Heart left ventricle (tissue), 16 donors: ENCODE measurements at regions not wholly inside any gene's neighbourhood (a gene's known extent, or its start where the extent isn't known, plus 50 kb on each side); places are given as distances from the start of the nearest gene placed in this dataset.
A peak's percentile ranks its signal among the peaks of the same experiment; 100 is the strongest.
"Not testable (repeated sequence)": the region's sequence is repeated elsewhere in the genome, so short reads cannot be mapped to it uniquely, and the experiment has no call there.

ENCODE experiments used
- ATAC-seq, 4 donors: fragments of 200-7000 bp; cut with Tn5 transposase; one replicate each; pipeline ENCODE4 v1.9.1; 2020 to 2022; ENCODE audit warnings: moderate library complexity in 4 of 4, mild to moderate bottlenecking in 3 of 4, moderate number of reproducible peaks in 1 of 4
- DNase-seq, 5 donors: peaks; one replicate each; pipeline ENCODE4 v3.0.0-alpha.2; 2020
- H3K27ac ChIP-seq, 12 donors: fragments of 200-600 bp; sonication (generic) in 4 of 12; one replicate each; pipeline versions ENCODE4 v1.5.0 to v1.8.0; 2016 to 2022; ENCODE audit warnings: mild to moderate bottlenecking in 2 of 12
- H3K27me3 ChIP-seq, 9 donors: fragments of 200-600 bp; sonication (generic) in 2 of 9; one replicate each; pipeline versions ENCODE4 v1.5.1 to v1.8.0; 2016 to 2022; ENCODE audit warnings: mild to moderate bottlenecking in 3 of 9
- H3K36me3 ChIP-seq, 9 donors: fragments of 200-600 bp; sonication (generic) in 2 of 9; one replicate each; pipeline versions ENCODE4 v1.5.0 to v1.8.0; 2018 to 2022; ENCODE audit warnings: mild to moderate bottlenecking in 2 of 9
- H3K4me1 ChIP-seq, 12 donors: fragments of 200-600 bp; sonication (generic) in 4 of 12; one replicate each; pipeline versions ENCODE4 v1.5.0 to v1.8.0; 2016 to 2022; ENCODE audit warnings: mild to moderate bottlenecking in 3 of 12
- H3K4me3 ChIP-seq, 12 donors: fragments of 200-600 bp; sonication (generic) in 4 of 12; one replicate each; pipeline versions ENCODE4 v1.5.0 to v1.8.0; 2017 to 2022; ENCODE audit warnings: mild to moderate bottlenecking in 9 of 12, moderate library complexity in 4 of 12
- H3K9me3 ChIP-seq, 12 donors: fragments of 200-600 bp; sonication (generic) in 4 of 12; one replicate each; pipeline versions ENCODE4 v1.5.0 to v1.8.0; 2016 to 2022; ENCODE audit warnings: mild to moderate bottlenecking in 1 of 12
- WGBS, 4 donors: extraction: QIAGEN DNeasy Blood & Tissue Kit in 2 of 4; methylation state at CpG; one replicate each; pipeline versions ENCODE4 v1.1.5 to v1.1.7; 2013 to 2018; 5-methylcytosine and 5-hydroxymethylcytosine counted together
- intact Hi-C, 10 donors: fragments of 100-400 bp; cut with DNase I; formaldehyde crosslinking; loops; one replicate each; pipeline versions ENCODE4 v1.11.1 to v1.14.2; 2022
- donor health status: ischemic (EF 13 %, LVEDD 7.1; RV severe dilation, severe dysfunction).
- donor health status: healthy with polysubstance abuse.
- donor health status: DM: no; HTN: yes; CAD: no.
- donor health status: DM: no; HTN: no; CAD: no.
- donor health status: ischemic (EF 25% LVEDD 6.9; RV normal size, moderate dysfunction).
- donor health status: ischemic (EF 25% LVEDD 5.7; RV mildly dilated, moderate dysfunction).
- donor health status: healthy.
- donor health status: DM: yes; HTN: yes; CAD: no.
- donor health status: ischemic (EF 35%, LVEDD 5.7; RV mildly dilated, moderate dysfunction).
- donor health status: nonischemic (EF 11% LVEDD 7.7; RV severe dilation, severe dysfunction).
- donor health status: DM: yes; HTN: yes; CAD: no.
- donor health status: PGD.
- donor health status: ischemic (EF 29% LVEDD 5.4; RV normal size, mild dysfunction).
- donor health status: nonischemic (EF 23%, LVEDD 6.1; RV moderate dilation, normal function).

GRCh38 chr1:149249850-149250467 is 146.6 kb upstream of the NBPF9 start:
- H3K4me3 ChIP-seq, intact Hi-C loops, H3K9me3 ChIP-seq, DNase-seq, H3K36me3 ChIP-seq, H3K27ac ChIP-seq, H3K27me3 ChIP-seq, H3K4me1 ChIP-seq: not testable (repeated sequence)
- WGBS, 4 donors, result 42 to 61% methylated on average over 1 of the region's 3 CpGs; no CpG with 5 or more reads in 2 of the 4 donors
- ATAC-seq, result peak in 3 of 4 donors; percentile 28 to 49 (median 47)

- DNase-seq, H3K36me3 ChIP-seq, H3K27ac ChIP-seq, H3K4me3 ChIP-seq, H3K27me3 ChIP-seq, H3K4me1 ChIP-seq, H3K9me3 ChIP-seq, intact Hi-C loops: not testable (repeated sequence)
- ATAC-seq, result peak; percentile 77 to 96 (median 94)
- 40 to 60% methylated on average over 1 of the region's 5 CpGs; no CpG with 5 or more reads in 2 of the 4 donors for WGBS, 4 donors
Measured at GRCh38 chr1:149254894-149255847, 151.8 kb upstream of the NBPF9 start.

GRCh38 chr1:149260284-149260683 is 156.9 kb upstream of the NBPF9 start:
- H3K36me3 ChIP-seq, H3K4me1 ChIP-seq, H3K27me3 ChIP-seq, H3K9me3 ChIP-seq, H3K4me3 ChIP-seq, DNase-seq, H3K27ac ChIP-seq, intact Hi-C loops: not testable (repeated sequence)
- peak in 3 of 4 donors; percentile 54 to 72 (median 72) for ATAC-seq
- 25% methylated on average over 1 of the region's 1 CpG; no CpG with 5 or more reads in 3 of the 4 donors for WGBS, 4 donors

- H3K27ac ChIP-seq, DNase-seq, H3K4me1 ChIP-seq, intact Hi-C loops, H3K4me3 ChIP-seq, H3K36me3 ChIP-seq, H3K27me3 ChIP-seq, H3K9me3 ChIP-seq: not testable (repeated sequence)
- WGBS, 4 donors, result 33 to 54% (median 40%) methylated on average over 2 of the region's 5 CpGs; no CpG with 5 or more reads in 1 of the 4 donors
- ATAC-seq, result peak in 1 of 4 donors; percentile 8
Measured at GRCh38 chr1:149260736-149261340, 157.5 kb upstream of the NBPF9 start.

- H3K9me3 ChIP-seq, H3K36me3 ChIP-seq, DNase-seq, H3K27me3 ChIP-seq, H3K4me3 ChIP-seq, H3K4me1 ChIP-seq, intact Hi-C loops, H3K27ac ChIP-seq: not testable (repeated sequence)
- no CpG with 5 or more reads among the region's 3 CpGs for WGBS, 4 donors
- ATAC-seq, result peak in 1 of 4 donors; percentile 47
Measured at GRCh38 chr1:149267287-149267686, 163.9 kb upstream of the NBPF9 start.

GRCh38 chr1:149269001-149269702 is 165.8 kb upstream of the NBPF9 start:
- intact Hi-C loops, H3K27ac ChIP-seq, H3K4me3 ChIP-seq, H3K4me1 ChIP-seq, DNase-seq, H3K36me3 ChIP-seq, H3K9me3 ChIP-seq, H3K27me3 ChIP-seq: not testable (repeated sequence)
- no CpG with 5 or more reads among the region's 6 CpGs for WGBS, 4 donors
- peak; percentile 21 to 72 (median 51) for ATAC-seq

- WGBS, 4 donors, result no CpG with 5 or more reads among the region's 2 CpGs
- intact Hi-C loops, H3K27ac ChIP-seq, H3K4me1 ChIP-seq, H3K27me3 ChIP-seq, H3K36me3 ChIP-seq, H3K4me3 ChIP-seq, H3K9me3 ChIP-seq, DNase-seq: not testable (repeated sequence)
- ATAC-seq, result peak in 3 of 4 donors; percentile 20 to 69 (median 59)
Measured at GRCh38 chr1:149269833-149270232, 166.5 kb upstream of the NBPF9 start.

- intact Hi-C loops, H3K27me3 ChIP-seq, H3K9me3 ChIP-seq, DNase-seq, H3K4me1 ChIP-seq, H3K27ac ChIP-seq, H3K4me3 ChIP-seq, H3K36me3 ChIP-seq: not testable (repeated sequence)
- peak in 3 of 4 donors; percentile 41 to 66 (median 41) for ATAC-seq
- WGBS, 4 donors, result 76 to 92% (median 82%) methylated on average over 2 of the region's 5 CpGs
Measured at GRCh38 chr1:149274493-149274892, 171.1 kb upstream of the NBPF9 start.

GRCh38 chr1:149275802-149276201 is 172.5 kb upstream of the NBPF9 start:
- H3K9me3 ChIP-seq, H3K36me3 ChIP-seq, DNase-seq, H3K27me3 ChIP-seq, H3K27ac ChIP-seq, H3K4me3 ChIP-seq, intact Hi-C loops, H3K4me1 ChIP-seq: not testable (repeated sequence)
- WGBS, 4 donors, result no CpG with 5 or more reads among the region's 6 CpGs
- peak in 3 of 4 donors; percentile 26 to 51 (median 44) for ATAC-seq

GRCh38 chr1:149276496-149276895 is 173.1 kb upstream of the NBPF9 start:
- H3K4me1 ChIP-seq, H3K27ac ChIP-seq, H3K9me3 ChIP-seq, DNase-seq, H3K36me3 ChIP-seq, H3K4me3 ChIP-seq, H3K27me3 ChIP-seq, intact Hi-C loops: not testable (repeated sequence)
- peak; percentile 83 to 87 (median 85) for ATAC-seq
- no CpG with 5 or more reads among the region's 5 CpGs for WGBS, 4 donors
